Tibial nerve (tissue), 4 donors: ENCODE measurements at regions not wholly inside any gene's neighbourhood (a gene's known extent, or its start where the extent isn't known, plus 50 kb on each side); places are given as distances from the start of the nearest gene placed in this dataset.

Experiments
- EP300 ChIP-seq, 2 donors: sonication (generic); formaldehyde crosslinking; IDR thresholded peaks; one replicate each; pipeline ENCODE4 v1.6.1; 2017; ENCODE audit warnings: antibody characterized with exemption in 2 of 2, mild to moderate bottlenecking in 1 of 2
- POLR2A ChIP-seq, 2 donors: fragments of 450-650 bp; IDR thresholded peaks; one replicate each; pipeline ENCODE4 v1.6.1; 2017; ENCODE audit warnings: antibody characterized with exemption in 2 of 2, mild to moderate bottlenecking in 2 of 2, moderate library complexity in 2 of 2
- TF ChIP-seq, protein P1 (sequence below), 5 experiments: fragments of 200-600 bp in 3 of 5; fragments of 450-650 bp in 2 of 5; sonication (generic) in 3 of 5; IDR thresholded peaks; one replicate each; pipeline ENCODE4 v1.5.1; 2016 to 2019; ENCODE audit warnings: antibody characterized with exemption in 5 of 5, mild to moderate bottlenecking in 3 of 5, moderate library complexity in 2 of 5

GRCh38 chr5:97991236-97991635 lies 782.2 kb upstream of the RGMB start:
- TF ChIP-seq, protein P1, sequence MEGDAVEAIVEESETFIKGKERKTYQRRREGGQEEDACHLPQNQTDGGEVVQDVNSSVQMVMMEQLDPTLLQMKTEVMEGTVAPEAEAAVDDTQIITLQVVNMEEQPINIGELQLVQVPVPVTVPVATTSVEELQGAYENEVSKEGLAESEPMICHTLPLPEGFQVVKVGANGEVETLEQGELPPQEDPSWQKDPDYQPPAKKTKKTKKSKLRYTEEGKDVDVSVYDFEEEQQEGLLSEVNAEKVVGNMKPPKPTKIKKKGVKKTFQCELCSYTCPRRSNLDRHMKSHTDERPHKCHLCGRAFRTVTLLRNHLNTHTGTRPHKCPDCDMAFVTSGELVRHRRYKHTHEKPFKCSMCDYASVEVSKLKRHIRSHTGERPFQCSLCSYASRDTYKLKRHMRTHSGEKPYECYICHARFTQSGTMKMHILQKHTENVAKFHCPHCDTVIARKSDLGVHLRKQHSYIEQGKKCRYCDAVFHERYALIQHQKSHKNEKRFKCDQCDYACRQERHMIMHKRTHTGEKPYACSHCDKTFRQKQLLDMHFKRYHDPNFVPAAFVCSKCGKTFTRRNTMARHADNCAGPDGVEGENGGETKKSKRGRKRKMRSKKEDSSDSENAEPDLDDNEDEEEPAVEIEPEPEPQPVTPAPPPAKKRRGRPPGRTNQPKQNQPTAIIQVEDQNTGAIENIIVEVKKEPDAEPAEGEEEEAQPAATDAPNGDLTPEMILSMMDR (IDR thresholded peaks at IDR 0.05), result no peak
- TF ChIP-seq POLR2A (IDR thresholded peaks at IDR 0.05) (no peak), EP300 (IDR thresholded peaks at IDR 0.05) (no peak)
